ENCODE measurements at regions not wholly inside any gene's neighbourhood (a gene's known extent, or its start where the extent isn't known, plus 50 kb on each side); places are given as distances from the start of the nearest gene placed in this dataset.

DNA sequence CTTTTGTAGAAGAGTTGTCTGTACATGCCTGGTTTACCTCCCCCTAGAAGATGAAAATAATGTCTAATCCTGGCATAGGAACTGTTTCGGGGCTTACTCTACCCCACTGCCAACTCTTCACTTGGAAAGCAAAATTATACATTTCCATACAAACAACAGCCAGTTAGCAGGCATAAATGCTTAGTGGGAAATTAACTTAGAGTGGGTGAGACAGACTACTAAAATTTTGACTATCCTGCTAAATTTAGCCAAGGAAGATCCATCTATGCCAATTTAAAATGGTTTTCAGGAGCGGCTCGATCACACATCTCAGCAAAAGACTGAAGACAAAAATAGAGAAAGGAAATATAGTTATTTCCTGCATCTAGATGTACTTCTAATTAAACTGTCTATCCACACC lies 221.2 kb downstream of the TPBG start:
- no peak overlapping the region for H2AFZ ChIP-seq (ENCODE audit: insufficient read depth, low read depth, low read length, poor library complexity, severe bottlenecking)
- H4K20me1 ChIP-seq (ENCODE audit: insufficient read depth, low read length) = no peaks in the 10 kb centered on the region
- Mint-ChIP-seq H3K27me3 (ENCODE audit: low read depth in 3 of 3) (peaks cover 2 to 3% (median 3%) of the 10 kb centered on the region in 3 donors), H3K9me3 (no peaks in the 10 kb centered on the region), H3K4me3 (no peak overlapping the region), H3K36me3 (no peaks in the 10 kb centered on the region), H3K27ac (no peak overlapping the region), H3K4me1 (no peaks in the 10 kb centered on the region)
- H3K9ac ChIP-seq (ENCODE audit: insufficient read depth, low read length, poor library complexity, severe bottlenecking) = no peak overlapping the region
- H3K27me3 ChIP-seq (ENCODE audit: control insufficient read depth in 2 of 2, insufficient read depth in 2 of 2, low read length in 2 of 2) = no peaks in the 10 kb centered on the region
- no peak overlapping the region for H3K4me3 ChIP-seq (replicated peaks in 1 of 3; ENCODE audit: low read depth in 2 of 3, low read length in 3 of 3)
- TF ChIP-seq, protein P1, sequence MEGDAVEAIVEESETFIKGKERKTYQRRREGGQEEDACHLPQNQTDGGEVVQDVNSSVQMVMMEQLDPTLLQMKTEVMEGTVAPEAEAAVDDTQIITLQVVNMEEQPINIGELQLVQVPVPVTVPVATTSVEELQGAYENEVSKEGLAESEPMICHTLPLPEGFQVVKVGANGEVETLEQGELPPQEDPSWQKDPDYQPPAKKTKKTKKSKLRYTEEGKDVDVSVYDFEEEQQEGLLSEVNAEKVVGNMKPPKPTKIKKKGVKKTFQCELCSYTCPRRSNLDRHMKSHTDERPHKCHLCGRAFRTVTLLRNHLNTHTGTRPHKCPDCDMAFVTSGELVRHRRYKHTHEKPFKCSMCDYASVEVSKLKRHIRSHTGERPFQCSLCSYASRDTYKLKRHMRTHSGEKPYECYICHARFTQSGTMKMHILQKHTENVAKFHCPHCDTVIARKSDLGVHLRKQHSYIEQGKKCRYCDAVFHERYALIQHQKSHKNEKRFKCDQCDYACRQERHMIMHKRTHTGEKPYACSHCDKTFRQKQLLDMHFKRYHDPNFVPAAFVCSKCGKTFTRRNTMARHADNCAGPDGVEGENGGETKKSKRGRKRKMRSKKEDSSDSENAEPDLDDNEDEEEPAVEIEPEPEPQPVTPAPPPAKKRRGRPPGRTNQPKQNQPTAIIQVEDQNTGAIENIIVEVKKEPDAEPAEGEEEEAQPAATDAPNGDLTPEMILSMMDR (IDR thresholded peaks at IDR 0.05) = no peak
- intact Hi-C loops (cut with micrococcal nuclease) = no loop called here
- no peak for DNase-seq
- H3K36me3 ChIP-seq (replicated peaks in 1 of 2; ENCODE audit: control insufficient read depth in 1 of 2, insufficient read depth in 2 of 2, low read length in 2 of 2) = no peaks in the 10 kb centered on the region
- no peaks in the 10 kb centered on the region for H3K79me2 ChIP-seq (ENCODE audit: insufficient read depth, low read length)
- WGBS (ENCODE audit: insufficient coverage) = no CpG with 5 or more reads among the region's 3 CpGs
- no peak overlapping the region for H3K27ac ChIP-seq (ENCODE audit: low read depth in 1 of 2, low read length in 2 of 2)
- no peaks in the 10 kb centered on the region for H3K4me1 ChIP-seq (ENCODE audit: control insufficient read depth in 1 of 2, insufficient read depth in 2 of 2, low read length in 2 of 2)
- H3K4me2 ChIP-seq (replicated peaks; ENCODE audit: extremely low read depth, low read length, poor library complexity, severe bottlenecking) = no peak overlapping the region
- no peaks in the 10 kb centered on the region for H3K9me3 ChIP-seq (replicated peaks in 1 of 2; ENCODE audit: control insufficient read depth in 1 of 2, insufficient read depth in 1 of 2, low read length in 2 of 2)

DNA sequence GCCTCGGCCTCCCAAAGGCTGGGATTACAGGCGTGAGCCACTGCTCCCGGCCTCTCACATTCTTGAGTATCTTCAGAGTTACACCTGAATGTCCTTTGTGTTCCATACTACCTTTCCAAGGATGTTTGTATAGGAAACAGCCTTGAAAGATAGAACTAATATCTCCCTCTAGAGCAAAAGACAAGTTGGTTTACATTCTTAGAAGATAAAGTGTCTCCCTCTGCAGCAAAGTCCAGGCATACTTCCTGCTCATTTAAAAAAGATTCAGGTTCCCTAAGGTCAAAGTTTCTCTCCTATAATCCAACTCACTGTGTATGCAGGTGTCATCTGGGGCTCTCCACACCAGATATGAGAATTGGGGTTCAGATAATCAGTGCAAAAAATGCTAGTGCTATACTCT lies 224.4 kb downstream of the TPBG start:
- no peaks in the 10 kb centered on the region for H3K9me3 ChIP-seq (replicated peaks in 1 of 2; ENCODE audit: control insufficient read depth in 1 of 2, insufficient read depth in 1 of 2, low read length in 2 of 2)
- H3K36me3 ChIP-seq (replicated peaks in 1 of 2; ENCODE audit: control insufficient read depth in 1 of 2, insufficient read depth in 2 of 2, low read length in 2 of 2) = no peaks in the 10 kb centered on the region
- no peaks in the 10 kb centered on the region for H3K27me3 ChIP-seq (ENCODE audit: control insufficient read depth in 2 of 2, insufficient read depth in 2 of 2, low read length in 2 of 2)
- H2AFZ ChIP-seq (ENCODE audit: insufficient read depth, low read depth, low read length, poor library complexity, severe bottlenecking) = no peak overlapping the region
- peaks cover 2 to 3% (median 3%) of the 10 kb centered on the region in 3 donors for H3K27me3 Mint-ChIP-seq (ENCODE audit: low read depth in 3 of 3)
- H3K27ac ChIP-seq (ENCODE audit: low read depth in 1 of 2, low read length in 2 of 2) = no peak overlapping the region
- TF ChIP-seq, protein P1 (IDR thresholded peaks at IDR 0.05) = no peak
- no peaks in the 10 kb centered on the region for H3K9me3 Mint-ChIP-seq
- H3K4me1 Mint-ChIP-seq = no peaks in the 10 kb centered on the region
- H3K4me3 Mint-ChIP-seq = no peak overlapping the region
- no peak overlapping the region for H3K9ac ChIP-seq (ENCODE audit: insufficient read depth, low read length, poor library complexity, severe bottlenecking)
- H3K4me1 ChIP-seq (ENCODE audit: control insufficient read depth in 1 of 2, insufficient read depth in 2 of 2, low read length in 2 of 2) = no peaks in the 10 kb centered on the region
- DNase-seq = no peak
- H3K4me2 ChIP-seq (replicated peaks; ENCODE audit: extremely low read depth, low read length, poor library complexity, severe bottlenecking) = no peak overlapping the region
- H3K79me2 ChIP-seq (ENCODE audit: insufficient read depth, low read length) = no peaks in the 10 kb centered on the region
- no peaks in the 10 kb centered on the region for H3K36me3 Mint-ChIP-seq
- intact Hi-C loops (cut with micrococcal nuclease) = no loop called here
- H3K27ac Mint-ChIP-seq = no peak overlapping the region
- H4K20me1 ChIP-seq (ENCODE audit: insufficient read depth, low read length) = no peaks in the 10 kb centered on the region
- WGBS (ENCODE audit: insufficient coverage) = 100% methylated on average over 1 of the region's 3 CpGs
- no peak overlapping the region for H3K4me3 ChIP-seq (replicated peaks in 1 of 3; ENCODE audit: low read depth in 2 of 3, low read length in 3 of 3)
